K562 (cell line): ENCODE measurements at regions not wholly inside any gene's neighbourhood (a gene's known extent, or its start where the extent isn't known, plus 50 kb on each side); places are given as distances from the start of the nearest gene placed in this dataset.

Experiments used
- AFF1 ChIP-seq, 2 experiments: fragments of 450-650 bp; IDR thresholded peaks; 2 replicates each; pipeline ENCODE4 v1.6.1; 2018; ENCODE audit warnings: mild to moderate bottlenecking in 2 of 2, low read depth in 1 of 2; ENCODE audit not compliant: partially characterized antibody in 2 of 2
- CEBPG ChIP-seq, 3 experiments: fragments of 200-800 bp in 1 of 3; sonication (Bioruptor generic) in 1 of 3; sonication (generic) in 1 of 3; formaldehyde crosslinking in 1 of 3; IDR thresholded peaks in 2 of 3; conservative IDR thresholded peaks in 1 of 3; 2 replicates each; pipeline versions ENCODE4 v1.6.1 to v1.8.0; 2016 to 2022; ENCODE audit warnings: missing compliant biosample characterization in 2 of 3, missing genetic modification characterization in 2 of 3, mild to moderate bottlenecking in 1 of 3, missing genetic modification reagents in 1 of 3
- CHAMP1 ChIP-seq: fragments of 450-650 bp; IDR thresholded peaks from 2 replicates; pipeline ENCODE4 v1.6.1; 2016; ENCODE audit warnings: mild to moderate bottlenecking
- HINFP ChIP-seq: fragments of 450-650 bp; conservative IDR thresholded peaks from 2 replicates; pipeline ENCODE4 v1.6.1; 2016; ENCODE audit warnings: missing genetic modification characterization, low read depth, mild to moderate bottlenecking, control low read depth, missing compliant biosample characterization
- NCOA6 ChIP-seq: fragments of 450-650 bp; IDR thresholded peaks from 2 replicates; pipeline ENCODE4 v1.6.1; 2017; ENCODE audit warnings: mild to moderate bottlenecking
- NCOR1 ChIP-seq: fragments of 450-650 bp; IDR thresholded peaks from 2 replicates; pipeline ENCODE4 v1.6.1; 2016; ENCODE audit warnings: mild to moderate bottlenecking, moderate library complexity
- NFXL1 ChIP-seq: fragments of 450-650 bp; formaldehyde crosslinking; IDR thresholded peaks from 2 replicates; pipeline ENCODE4 v1.4.0; 2021; ENCODE audit warnings: mild to moderate bottlenecking
- NR2C1 ChIP-seq, 2 experiments: fragments of 450-650 bp; IDR thresholded peaks; 2 replicates each; pipeline ENCODE4 v1.6.1; 2017; ENCODE audit warnings: mild to moderate bottlenecking in 2 of 2, antibody characterized with exemption in 1 of 2, inconsistent platforms in 1 of 2, missing compliant biosample characterization in 1 of 2, missing genetic modification characterization in 1 of 2
- SREBF1 ChIP-seq: fragments of 150-350 bp; IDR thresholded peaks from 2 replicates; pipeline ENCODE4 v1.6.1; 2014; ENCODE audit warnings: antibody characterized with exemption, low read depth, low read length, borderline replicate concordance
- VEZF1 ChIP-seq: fragments of 200-800 bp; sonication (Bioruptor generic); IDR thresholded peaks from 2 replicates; pipeline ENCODE4 v1.6.1; 2017; ENCODE audit warnings: missing genetic modification characterization, missing compliant biosample characterization
- ZNF3 ChIP-seq: fragments of 250-450 bp; sonication (Bioruptor Pico); IDR thresholded peaks from 2 replicates; pipeline ENCODE4 v1.5.0; 2021; ENCODE audit warnings: mild to moderate bottlenecking, moderate library complexity
- ZNF395 ChIP-seq: fragments of 200-800 bp; sonication (Bioruptor generic); IDR thresholded peaks from 2 replicates; pipeline ENCODE4 v1.6.1; 2017; ENCODE audit warnings: missing genetic modification characterization, missing compliant biosample characterization
- ZNF644 ChIP-seq: fragments of 200-800 bp; sonication (Bioruptor generic); IDR thresholded peaks from 2 replicates; pipeline ENCODE4 v1.6.1; 2016; ENCODE audit warnings: low read depth, missing genetic modification characterization, missing compliant biosample characterization

GRCh38 chr16:49158029-49158642 lies 123.5 kb downstream of the CBLN1 start (continued):
- peak; percentile 44; the same call in 1 of the 2 replicates for TF ChIP-seq VEZF1 (CRISPR knock-in tag)
- TF ChIP-seq AFF1 (IDR thresholded peaks at IDR 0.05; ENCODE audit: low read depth in 1 of 2, partially characterized antibody in 2 of 2) = peak in 1 of 2 experiments; percentile 97
- TF ChIP-seq ZNF395 (CRISPR knock-in tag) = peak; percentile 51; the same call in 1 of the 2 replicates
- TF ChIP-seq ZNF644 (tag) = peak; percentile 94
- peak; percentile 95 for TF ChIP-seq NCOA6
- TF ChIP-seq NR2C1 (IDR thresholded peaks at IDR 0.05) = no peak
- TF ChIP-seq NR2C1 (tag; IDR thresholded peaks at IDR 0.05) = peak; percentile 12; the same call in 1 of the 2 replicates
- no peak for TF ChIP-seq CEBPG (CRISPR knock-in tag; IDR thresholded peaks at IDR 0.05)
- peak in 1 of 2 experiments; percentile 66; a peak in 2 of 4 replicates for TF ChIP-seq CEBPG (tag; conservative IDR thresholded peaks at IDR 0.05 in 1 of 2, IDR thresholded peaks at IDR 0.05 in 1 of 2)
- no peak for TF ChIP-seq NFXL1 (CRISPR knock-in tag)
- TF ChIP-seq CHAMP1 = peak; percentile 42
- TF ChIP-seq ZNF3 (CRISPR knock-in tag) = no peak
- TF ChIP-seq HINFP (tag) = 0 out of 2 replicates have a peak, but pooled peaks have one; percentile 30
- no peak for TF ChIP-seq NCOR1
- peak; percentile 65; the same call in 1 of the 2 replicates for TF ChIP-seq SREBF1
